ENCODE measurements at regions not wholly inside any gene's neighbourhood (a gene's known extent, or its start where the extent isn't known, plus 50 kb on each side); places are given as distances from the start of the nearest gene placed in this dataset.

GRCh38 chr11:119551420-119552105, 128.6 kb upstream of the THY1 start:
- DNase-seq (ENCODE audit: extremely low read depth in 1 of 11, low read depth in 9 of 11, low spot score in 4 of 11) = no peak

GRCh38 chr11:119550053-119550752, 127.2 kb upstream of the THY1 start:
- peak in 10 of 11 donors; percentile 24 to 69 (median 49) for DNase-seq (ENCODE audit: extremely low read depth in 1 of 11, low read depth in 9 of 11, low spot score in 4 of 11)

- DNase-seq (ENCODE audit: extremely low read depth in 1 of 11, low read depth in 9 of 11, low spot score in 4 of 11) = no peak
Observed at GRCh38 chr11:119547511-119547910, 124.5 kb upstream of the THY1 start.

- no peak for DNase-seq (ENCODE audit: extremely low read depth in 1 of 11, low read depth in 9 of 11, low spot score in 4 of 11)
Observed at GRCh38 chr11:119545978-119546915, 123.3 kb upstream of the THY1 start.

- no peak for DNase-seq (ENCODE audit: extremely low read depth in 1 of 11, low read depth in 9 of 11, low spot score in 4 of 11)
Observed at GRCh38 chr11:119540370-119541125, 117.6 kb upstream of the THY1 start.

GRCh38 chr11:119539583-119539982, 116.6 kb upstream of the THY1 start:
- DNase-seq (ENCODE audit: extremely low read depth in 1 of 11, low read depth in 9 of 11, low spot score in 4 of 11) = no peak

GRCh38 chr11:119538753-119539152, 115.8 kb upstream of the THY1 start:
- DNase-seq (ENCODE audit: extremely low read depth in 1 of 11, low read depth in 9 of 11, low spot score in 4 of 11) = no peak

GRCh38 chr11:119537306-119538253, 114.6 kb upstream of the THY1 start:
- no peak for DNase-seq (ENCODE audit: extremely low read depth in 1 of 11, low read depth in 9 of 11, low spot score in 4 of 11)

- DNase-seq (ENCODE audit: extremely low read depth in 1 of 11, low read depth in 9 of 11, low spot score in 4 of 11) = no peak
Observed at GRCh38 chr11:119536801-119537200, 113.8 kb upstream of the THY1 start.

GRCh38 chr11:119533921-119534736, 111.2 kb upstream of the THY1 start:
- DNase-seq (ENCODE audit: extremely low read depth in 1 of 11, low read depth in 9 of 11, low spot score in 4 of 11) = peak in 7 of 11 donors; percentile 12 to 34 (median 16)

GRCh38 chr11:119533462-119533861, 110.5 kb upstream of the THY1 start:
- DNase-seq (ENCODE audit: extremely low read depth in 1 of 11, low read depth in 9 of 11, low spot score in 4 of 11) = no peak

- no peak for DNase-seq (ENCODE audit: extremely low read depth in 1 of 11, low read depth in 9 of 11, low spot score in 4 of 11)
Observed at GRCh38 chr11:119532551-119532950, 109.6 kb upstream of the THY1 start.

GRCh38 chr11:119531623-119532022, 108.7 kb upstream of the THY1 start:
- DNase-seq (ENCODE audit: extremely low read depth in 1 of 11, low read depth in 9 of 11, low spot score in 4 of 11) = no peak

GRCh38 chr11:119531056-119531455, 108.1 kb upstream of the THY1 start:
- no peak for DNase-seq (ENCODE audit: extremely low read depth in 1 of 11, low read depth in 9 of 11, low spot score in 4 of 11)

- DNase-seq (ENCODE audit: extremely low read depth in 1 of 11, low read depth in 9 of 11, low spot score in 4 of 11) = no peak
Observed at GRCh38 chr11:119530509-119530908, 107.5 kb upstream of the THY1 start.

GRCh38 chr11:119529936-119530335, 107.0 kb upstream of the THY1 start:
- DNase-seq (ENCODE audit: extremely low read depth in 1 of 11, low read depth in 9 of 11, low spot score in 4 of 11) = no peak
